H1 (cell line): ENCODE measurements at regions not wholly inside any gene's neighbourhood (a gene's known extent, or its start where the extent isn't known, plus 50 kb on each side); places are given as distances from the start of the nearest gene placed in this dataset.

ENCODE experiments used
- ATF3 ChIP-seq: IDR thresholded peaks from 2 replicates; pipeline ENCODE4 v1.6.1; 2011; ENCODE audit warnings: low read depth, mild to moderate bottlenecking, low read length; ENCODE audit not compliant: insufficient read depth
- KDM4A ChIP-seq: IDR thresholded peaks from one replicate; pipeline ENCODE4 v1.7.1; 2012; ENCODE audit warnings: low read depth, mild to moderate bottlenecking, moderate library complexity, low read length, inconsistent platforms; ENCODE audit not compliant: severe bottlenecking
- MAX ChIP-seq: IDR thresholded peaks from 2 replicates; pipeline ENCODE4 v1.6.1; 2012; ENCODE audit warnings: inconsistent platforms
- SIX5 ChIP-seq: IDR thresholded peaks from 2 replicates; pipeline ENCODE4 v1.6.1; 2011; ENCODE audit warnings: mild to moderate bottlenecking, low read depth, low read length
- SRF ChIP-seq: IDR thresholded peaks from 2 replicates; pipeline ENCODE4 v1.6.1; 2011; ENCODE audit warnings: mild to moderate bottlenecking, low read depth, low read length, moderate library complexity

- TF ChIP-seq SRF (no peak), KDM4A (no peak), SIX5 (no peak), ATF3 (no peak), MAX (no peak)
- TF ChIP-seq, all 59 proteins: peak for 0
Measured at GRCh38 chr14:28151926-28152325, 614.7 kb upstream of the FOXG1 start (continued).
